HG03064 (cell line): ENCODE measurements at regions not wholly inside any gene's neighbourhood (a gene's known extent, or its start where the extent isn't known, plus 50 kb on each side); places are given as distances from the start of the nearest gene placed in this dataset.

Experiments
- ATAC-seq: cut with Tn5 transposase; IDR thresholded peaks from one replicate; pipeline ENCODE4 v1.9.1; 2021; ENCODE audit warnings: low read depth; ENCODE audit not compliant: unreplicated experiment

DNA sequence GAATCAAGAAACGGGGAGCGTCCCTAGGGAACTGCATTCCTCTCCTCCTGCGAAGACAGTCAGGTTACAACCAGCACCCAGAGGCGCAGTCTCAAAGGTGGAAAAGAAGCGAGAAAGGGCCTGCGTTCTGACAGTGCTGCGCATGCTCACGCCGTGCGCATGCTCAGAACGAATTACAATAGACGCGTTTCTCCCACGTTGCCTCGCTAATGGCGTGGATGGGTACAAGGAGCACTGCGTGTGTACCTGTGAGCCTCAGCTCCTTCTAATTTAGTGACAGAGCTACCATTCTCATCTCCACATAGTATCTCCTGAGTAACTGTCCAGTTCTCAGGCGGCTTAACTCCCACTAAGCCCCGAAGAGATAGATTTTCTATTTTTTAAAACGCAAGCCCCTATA is 448.8 kb downstream of the TXNL1 start:
- no peak for ATAC-seq

DNA sequence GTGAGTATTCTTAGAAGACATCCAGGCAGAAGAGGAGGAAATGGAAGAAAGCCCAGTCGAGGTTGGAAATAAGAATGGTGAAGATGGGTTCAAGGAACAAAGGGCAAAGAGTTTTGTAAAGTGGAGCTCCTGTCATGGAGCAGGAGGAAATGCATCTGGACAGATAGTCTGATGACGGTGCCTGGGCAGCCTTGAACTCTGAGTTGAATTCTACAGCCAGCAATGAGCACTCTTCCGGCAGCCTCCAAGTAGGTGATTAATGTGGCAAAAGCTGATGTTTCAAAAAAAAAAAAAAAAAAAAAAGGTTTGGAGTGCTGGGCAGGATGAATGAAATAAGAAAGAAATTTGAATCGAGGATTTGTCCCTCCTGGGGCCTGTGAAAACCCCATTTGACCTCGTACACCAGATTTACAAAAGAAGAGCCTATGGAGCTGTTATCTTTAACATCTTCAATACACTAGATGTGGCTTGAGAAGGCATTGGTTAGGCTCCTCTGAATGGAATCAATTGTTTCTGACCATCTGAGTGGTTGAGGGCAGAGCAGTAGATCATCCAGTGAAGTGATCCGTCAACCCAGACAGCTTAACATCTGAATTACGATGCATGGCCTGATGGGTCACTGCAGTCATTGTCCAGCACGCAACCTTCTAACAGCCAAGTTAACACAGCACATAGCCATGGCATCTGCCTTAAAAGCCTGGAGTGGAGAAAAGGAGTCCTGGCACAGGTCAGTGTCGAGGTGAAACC is 449.7 kb downstream of the TXNL1 start:
- no peak for ATAC-seq

DNA sequence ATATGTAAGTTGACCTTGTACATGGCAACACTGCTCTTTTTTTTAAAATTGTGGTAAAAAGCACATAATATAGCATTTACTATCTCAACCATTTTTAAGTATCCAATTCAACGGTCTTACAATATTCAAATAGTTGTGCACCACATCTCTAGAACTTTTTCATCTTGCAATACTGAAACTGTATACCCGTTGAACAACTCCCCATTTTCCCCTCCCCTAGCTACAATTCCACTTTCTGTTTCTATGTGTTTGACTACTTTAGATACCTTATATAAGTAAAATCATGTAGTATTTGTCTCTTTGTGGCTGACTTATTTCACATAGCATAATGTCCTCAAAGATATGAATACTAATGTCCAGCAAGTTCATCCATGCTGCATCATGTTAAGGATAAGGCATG is 452.1 kb downstream of the TXNL1 start:
- ATAC-seq: no peak

GRCh38 chr18:56185126-56185525 is 453.3 kb downstream of the TXNL1 start:
- no peak for ATAC-seq

DNA sequence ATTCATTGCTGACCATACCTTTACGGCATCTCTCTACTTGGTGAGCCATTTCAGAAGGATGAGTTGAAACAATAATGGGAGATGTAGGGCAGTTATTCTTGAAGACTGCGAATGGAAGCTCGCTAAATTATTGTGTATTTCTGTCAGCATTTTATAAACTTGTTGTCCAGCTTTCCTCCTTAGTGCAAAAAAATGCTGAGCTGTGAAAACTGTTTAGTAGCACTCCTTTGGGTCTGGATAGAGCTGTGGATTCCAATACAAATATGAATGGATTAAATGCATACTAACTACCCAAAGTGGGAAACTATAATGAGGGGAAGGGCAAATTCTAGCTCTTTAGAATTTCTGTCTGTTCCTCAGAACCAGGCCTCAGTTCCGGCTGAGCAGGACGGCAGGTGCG is 461.6 kb downstream of the TXNL1 start:
- no peak for ATAC-seq

DNA sequence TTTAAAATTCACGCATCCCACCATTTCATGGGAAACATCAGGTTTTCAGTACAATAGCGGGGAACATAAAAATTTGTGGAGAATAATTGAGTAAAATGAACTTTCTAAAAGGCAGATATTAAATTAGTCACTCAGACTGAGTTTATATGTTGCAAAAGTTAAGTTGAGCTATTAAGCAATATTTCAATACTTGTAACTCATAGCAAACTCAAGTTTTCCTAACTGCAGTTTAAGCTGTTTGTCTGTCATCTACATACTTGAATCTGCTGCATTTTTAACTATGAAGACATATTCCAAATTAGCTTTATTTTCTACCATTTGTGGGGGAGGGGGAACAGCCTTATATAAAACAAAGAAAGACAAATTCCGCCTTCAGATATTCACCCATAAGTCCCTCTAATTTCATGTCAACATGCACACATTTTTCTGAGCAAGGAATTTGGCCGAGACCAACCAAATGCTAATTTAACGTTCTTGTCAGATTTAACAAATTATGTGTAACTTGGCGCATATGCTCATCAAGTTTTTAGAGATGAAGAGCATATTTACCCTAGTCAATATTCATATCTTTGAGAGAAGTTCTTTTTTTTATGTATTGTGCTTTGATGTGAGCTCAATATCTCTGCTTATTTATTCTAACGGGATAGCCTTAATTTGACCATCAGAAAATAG is 462.9 kb downstream of the TXNL1 start:
- no peak for ATAC-seq

DNA sequence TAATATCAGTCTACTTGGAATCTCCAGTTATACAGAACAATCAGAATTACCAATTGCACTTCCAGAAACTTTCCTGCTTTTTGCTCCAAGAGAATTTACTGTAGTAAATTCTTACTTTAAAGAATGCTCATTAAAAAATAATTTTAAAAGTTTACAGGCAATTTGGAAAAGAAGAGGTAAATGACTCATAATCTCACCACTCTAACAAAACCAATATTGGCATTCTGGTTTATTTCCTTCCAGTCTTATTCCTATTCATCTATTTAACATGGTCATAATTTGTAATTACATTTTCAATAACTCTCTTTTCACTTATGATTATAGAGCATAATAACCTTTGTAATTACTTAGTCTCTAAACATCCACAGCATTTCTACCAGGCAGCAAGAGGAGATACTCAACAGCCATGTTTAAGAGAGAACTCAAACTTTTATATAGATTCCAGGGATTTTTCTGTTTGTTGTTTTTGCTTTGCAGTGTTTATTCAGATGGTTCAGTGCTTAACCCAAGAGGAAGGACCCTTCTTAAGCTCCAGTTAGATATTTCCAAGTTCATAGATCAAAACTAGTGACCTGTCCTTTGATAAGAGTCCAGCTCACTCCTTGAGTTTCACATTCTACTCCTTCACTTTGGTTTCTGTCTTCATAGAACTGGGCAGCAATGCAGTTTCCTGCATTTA is 464.7 kb downstream of the TXNL1 start:
- ATAC-seq: no peak

GRCh38 chr18:56172527-56172926 is 465.9 kb downstream of the TXNL1 start:
- no peak for ATAC-seq

- ATAC-seq: no peak
These were observed 466.5 kb downstream of the TXNL1 start for GRCh38 chr18:56171848-56172247.

GRCh38 chr18:56168049-56168781 is 470.2 kb downstream of the TXNL1 start:
- ATAC-seq: no peak

GRCh38 chr18:56167366-56167765 is 471.0 kb downstream of the TXNL1 start:
- no peak for ATAC-seq

DNA sequence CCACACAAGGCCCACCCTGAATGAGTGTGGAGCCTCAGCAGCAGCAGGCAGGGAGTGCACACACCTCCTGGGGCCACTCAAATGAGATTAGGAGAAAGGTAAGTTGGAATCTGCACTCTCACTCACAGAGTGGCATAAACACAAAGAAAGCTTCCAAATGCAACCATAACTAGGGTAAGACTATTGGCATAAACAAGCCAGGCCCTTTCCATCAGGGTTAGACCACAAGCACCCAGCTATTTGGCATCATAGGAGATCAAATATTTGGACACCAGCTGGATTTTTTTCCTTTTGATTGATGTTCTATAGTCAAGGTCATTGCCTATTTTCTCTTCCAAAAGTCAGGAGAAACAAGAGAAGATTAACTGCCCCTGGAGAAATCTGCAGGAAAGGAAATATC is 471.5 kb downstream of the TXNL1 start:
- ATAC-seq: no peak

DNA sequence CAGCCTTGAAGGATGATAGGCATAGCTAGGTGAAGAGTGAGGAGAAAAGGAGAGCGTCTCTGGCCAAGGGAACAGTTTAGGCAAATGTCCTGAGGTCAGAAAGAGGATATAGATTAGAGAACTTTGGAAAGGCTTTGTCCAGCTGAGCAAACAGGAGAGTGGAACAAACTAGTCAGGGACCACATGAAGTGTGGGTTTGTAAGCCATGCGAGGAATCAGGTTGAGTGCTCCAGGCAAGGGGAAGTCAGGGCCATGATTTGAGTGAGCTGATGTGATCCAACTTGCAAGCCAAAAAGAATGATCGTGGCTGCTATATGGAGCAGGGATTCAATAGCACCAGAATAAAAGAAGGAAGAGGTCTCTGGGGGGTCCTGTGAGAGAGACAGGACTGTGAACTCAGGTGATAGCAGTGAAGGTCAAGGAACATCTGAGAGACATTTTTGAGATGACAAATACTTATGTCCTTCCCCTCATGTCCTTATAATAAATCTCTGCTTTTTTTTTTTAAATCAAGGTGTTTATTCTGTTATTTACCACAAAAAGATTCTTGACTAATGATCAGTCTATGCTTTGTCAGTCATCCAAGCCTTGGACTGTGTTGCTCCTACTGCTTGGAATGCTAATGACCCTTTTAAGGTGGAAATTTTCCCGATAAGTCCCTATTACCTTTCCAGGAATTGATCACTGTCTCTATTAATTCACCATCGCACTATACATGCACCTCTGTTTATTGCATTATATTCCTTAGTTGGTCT is 472.6 kb downstream of the TXNL1 start:
- ATAC-seq: no peak

DNA sequence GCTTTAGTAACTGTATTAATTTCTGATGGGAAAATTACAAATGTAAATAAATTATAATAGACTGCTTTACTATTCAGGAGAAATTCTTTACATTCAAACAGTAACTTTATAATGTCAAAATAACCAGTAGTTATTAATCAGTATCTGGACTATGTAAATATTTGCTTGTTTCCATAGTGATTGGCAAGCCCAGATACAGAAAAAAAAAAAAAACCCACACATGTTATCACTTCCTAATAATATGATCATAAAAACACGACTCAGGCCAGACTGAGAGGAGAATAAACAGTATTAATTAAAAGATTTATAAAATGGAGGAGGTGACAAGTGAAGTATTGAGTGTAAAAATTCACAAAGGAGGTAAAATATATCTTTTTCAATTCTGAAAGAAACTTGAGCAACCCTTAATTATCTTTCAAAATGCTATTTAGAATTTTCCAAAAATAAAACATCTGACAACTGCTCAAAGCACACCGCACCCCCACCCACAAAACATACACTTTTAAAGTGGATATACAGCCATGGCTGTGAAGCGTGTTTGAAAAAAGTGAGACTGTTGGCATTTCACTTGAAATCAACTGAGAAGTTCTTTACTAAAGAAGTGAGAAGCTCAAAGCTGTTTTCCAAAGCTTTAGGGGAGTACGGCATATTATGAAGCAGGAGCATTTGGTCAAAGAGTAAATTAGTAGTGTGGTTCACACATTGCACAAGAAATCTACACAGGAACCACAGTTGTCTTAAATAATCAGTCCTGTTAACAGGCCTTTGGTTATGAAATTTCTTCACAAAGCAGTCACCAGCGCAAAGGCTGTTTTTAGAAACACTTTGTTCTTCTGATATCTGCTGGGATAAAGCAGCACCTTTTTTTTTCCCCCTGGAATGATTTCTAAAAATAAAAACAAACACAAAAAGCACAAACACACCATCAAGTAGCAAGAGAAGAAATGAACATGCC is 475.8 kb downstream of the TXNL1 start:
- ATAC-seq: no peak

DNA sequence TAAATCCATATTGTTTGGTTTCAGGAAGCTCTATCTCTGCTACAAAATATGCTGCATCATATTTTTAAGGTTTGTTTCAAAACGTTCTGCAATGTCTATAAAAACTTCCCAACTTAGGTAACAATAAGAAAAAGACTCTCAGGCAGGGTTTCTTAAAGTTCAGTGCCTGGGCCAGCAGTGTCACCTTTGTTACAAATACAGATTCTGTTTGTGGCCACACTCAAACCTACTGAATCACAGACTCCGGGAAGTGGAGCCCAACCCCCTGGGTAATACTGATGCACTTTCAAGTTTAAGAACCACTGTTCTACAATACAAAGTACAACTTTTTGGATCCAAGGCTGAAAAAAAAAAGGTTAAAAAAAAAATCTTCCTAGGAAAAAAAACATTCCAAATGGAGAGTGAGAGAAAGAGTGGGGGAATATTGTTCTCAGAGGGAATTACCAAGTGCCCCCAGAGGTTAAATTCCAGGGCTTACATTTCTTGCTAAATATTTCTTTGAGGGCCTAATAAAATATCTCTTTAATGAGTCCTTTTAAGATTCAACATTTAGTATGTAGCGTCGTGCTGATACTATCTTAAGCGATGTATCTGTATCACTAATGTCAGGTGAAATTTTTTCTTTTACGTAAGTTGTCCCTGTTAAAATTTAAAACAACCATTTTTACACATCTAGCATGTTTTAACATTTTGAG is 476.7 kb downstream of the TXNL1 start:
- no peak for ATAC-seq

GRCh38 chr18:56158676-56159075 is 479.7 kb downstream of the TXNL1 start:
- no peak for ATAC-seq

- ATAC-seq: no peak
These were observed 480.9 kb downstream of the TXNL1 start for GRCh38 chr18:56157541-56157940.

GRCh38 chr18:56152551-56153310 is 485.7 kb downstream of the TXNL1 start:
- ATAC-seq: no peak
